B cell (primary cell): ENCODE measurements at regions not wholly inside any gene's neighbourhood (a gene's known extent, or its start where the extent isn't known, plus 50 kb on each side); places are given as distances from the start of the nearest gene placed in this dataset.

ENCODE experiments used
- ATAC-seq: fragments of 200-7000 bp; cut with Tn5 transposase; one replicate; pipeline ENCODE4 v1.10.0; 2021; ENCODE audit warnings: low read depth, mild to moderate bottlenecking, moderate number of reproducible peaks, moderate library complexity
- CTCF ChIA-PET: fragments of 350-600 bp; sonication (Branson Sonifier 250); formaldehyde crosslinking; loops from one replicate; lab custom pipeline; 2021; ENCODE audit warnings: antibody characterized with exemption, inconsistent platforms; lab: Charles Lee
- POLR2A ChIA-PET: fragments of 350-600 bp; sonication (Branson Sonifier 250); formaldehyde crosslinking; loops from one replicate; lab custom pipeline; 2021; ENCODE audit warnings: antibody characterized with exemption; lab: Charles Lee
- DNase-seq: peaks from one replicate; pipeline ENCODE4 v3.0.0; 2013
- H2AFZ ChIP-seq: 2 replicates; pipeline ENCODE4 v1.6.1; 2012; ENCODE audit warnings: mild to moderate bottlenecking, low read depth, low read length; ENCODE audit not compliant: insufficient read depth, poor library complexity, severe bottlenecking
- H3K27ac ChIP-seq, 2 donors: 1 replicate in 1 of 2; 2 replicates in 1 of 2; pipeline ENCODE4 v1.5.1; 2012 to 2013; ENCODE audit warnings: low read length in 2 of 2, mild to moderate bottlenecking in 2 of 2, moderate library complexity in 1 of 2
- H3K27me3 ChIP-seq, 4 experiments: fragments of 200-600 bp in 1 of 4; sonication (generic) in 1 of 4; replicated peaks in 1 of 4; 1 replicate in 2 of 4; 2 replicates in 2 of 4; pipeline versions ENCODE4 v1.6.1 to v1.7.0; 2013 to 2016; ENCODE audit warnings: low read length in 3 of 4, mild to moderate bottlenecking in 2 of 4, mixed read lengths in 1 of 4, moderate library complexity in 1 of 4; ENCODE audit not compliant: insufficient read depth in 4 of 4, control insufficient read depth in 3 of 4; ENCODE audit errors: control extremely low read depth in 1 of 4
- H3K36me3 ChIP-seq, 2 experiments: replicated peaks in 1 of 2; 1 replicate in 1 of 2; 2 replicates in 1 of 2; pipeline versions ENCODE4 v1.6.1 to v1.7.1; 2013; ENCODE audit warnings: low read length in 1 of 2; ENCODE audit not compliant: insufficient read depth in 2 of 2, control insufficient read depth in 1 of 2; ENCODE audit errors: control extremely low read depth in 1 of 2, extremely low read depth in 1 of 2
- H3K4me1 ChIP-seq, 2 donors: fragments of 200-600 bp in 1 of 2; sonication (generic) in 1 of 2; 1 replicate in 1 of 2; 2 replicates in 1 of 2; pipeline versions ENCODE4 v1.5.1 to v1.6.1; 2013 to 2017; ENCODE audit warnings: low read length in 2 of 2; ENCODE audit not compliant: control insufficient read depth in 2 of 2, insufficient read depth in 2 of 2
- H3K4me2 ChIP-seq: replicated peaks from 2 replicates; pipeline ENCODE3; 2012; ENCODE audit warnings: mild to moderate bottlenecking, low read depth, low read length; ENCODE audit not compliant: poor library complexity, severe bottlenecking
- H3K4me3 ChIP-seq, 5 experiments: fragments of 200-600 bp in 1 of 5; sonication (generic) in 1 of 5; 1 replicate in 3 of 5; 2 replicates in 2 of 5; pipeline versions ENCODE4 v1.5.1 to v1.7.0; 2011 to 2016; ENCODE audit warnings: low read length in 4 of 5, mild to moderate bottlenecking in 4 of 5, low read depth in 2 of 5, control low read depth in 1 of 5, moderate library complexity in 1 of 5; ENCODE audit not compliant: insufficient read depth in 1 of 5; ENCODE audit errors: control extremely low read depth in 1 of 5, extremely low read depth in 1 of 5
- H3K79me2 ChIP-seq: fragments of 200-600 bp; sonication (generic); one replicate; pipeline ENCODE4 v1.6.0; 2016; ENCODE audit warnings: low read length; ENCODE audit not compliant: control insufficient read depth, insufficient read depth
- H3K9ac ChIP-seq: fragments of 200-600 bp; sonication (generic); 2 replicates; pipeline ENCODE4 v1.6.1; 2017; ENCODE audit warnings: mild to moderate bottlenecking, low read length, moderate library complexity
- H3K9me3 ChIP-seq, 3 donors: one replicate each; pipeline versions ENCODE4 v1.6.1 to v1.7.1; 2013; ENCODE audit warnings: low read length in 2 of 3; ENCODE audit not compliant: control insufficient read depth in 2 of 3, insufficient read depth in 1 of 3; ENCODE audit errors: control extremely low read depth in 1 of 3
- H4K20me1 ChIP-seq: 2 replicates; pipeline ENCODE4 v1.6.0; 2012; ENCODE audit warnings: mild to moderate bottlenecking, low read length; ENCODE audit not compliant: insufficient read depth, control insufficient read depth, poor library complexity, severe bottlenecking
- H3K27ac Mint-ChIP-seq: one replicate; pipeline ENCODE4 v1.8.0; 2021; ENCODE audit warnings: mixed read lengths
- H3K27me3 Mint-ChIP-seq: one replicate; pipeline ENCODE4 v1.8.0; 2021; ENCODE audit warnings: mixed read lengths
- H3K4me1 Mint-ChIP-seq: one replicate; pipeline ENCODE4 v1.8.0; 2021; ENCODE audit warnings: mixed read lengths
- H3K4me3 Mint-ChIP-seq: one replicate; pipeline ENCODE4 v1.8.0; 2021; ENCODE audit warnings: mixed read lengths
- H3K9me3 Mint-ChIP-seq: one replicate; pipeline ENCODE4 v1.8.0; 2022; ENCODE audit warnings: mixed read lengths; ENCODE audit not compliant: insufficient read depth
- EZH2 ChIP-seq: IDR thresholded peaks from 2 replicates; pipeline ENCODE4 v1.6.1; 2012; ENCODE audit warnings: borderline replicate concordance, low read depth, mild to moderate bottlenecking, moderate library complexity, low read length; ENCODE audit not compliant: insufficient read depth, poor library complexity, severe bottlenecking
- WGBS: methylation state at CpG from one replicate; pipeline ENCODE4 v1.1.5; 2013; ENCODE audit warnings: missing lambda C conversion rate; ENCODE audit not compliant: insufficient coverage; 5-methylcytosine and 5-hydroxymethylcytosine counted together
- intact Hi-C: fragments of 100-400 bp; cut with micrococcal nuclease; formaldehyde crosslinking; loops from one replicate; pipeline ENCODE4 v1.10.0; 2022
- TF ChIP-seq, protein P1 (sequence below): fragments of 200-600 bp; IDR thresholded peaks from one replicate; pipeline ENCODE4 v1.8.0; 2022; ENCODE audit warnings: antibody characterized with exemption, mild to moderate bottlenecking

DNA sequence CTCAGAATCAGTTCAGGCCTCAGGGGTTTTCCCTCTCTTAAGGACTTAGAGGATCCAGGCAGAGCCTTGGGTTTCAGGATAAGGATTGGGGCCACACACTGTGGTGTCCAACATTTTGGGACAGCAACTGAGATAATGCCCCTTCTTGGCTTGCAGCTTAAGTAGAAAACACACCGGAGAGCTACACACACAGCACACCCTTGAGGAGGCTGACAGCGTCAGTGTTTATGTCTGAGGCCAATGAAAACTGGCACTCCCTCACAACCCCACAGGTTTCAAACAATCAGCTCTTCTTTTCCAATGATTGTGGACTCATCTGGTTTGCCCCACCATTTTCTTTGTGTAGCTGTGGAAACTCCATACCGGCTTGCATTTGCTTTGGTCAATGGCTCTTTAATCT is 257.7 kb downstream of the CDCA7 start:
- POLR2A ChIA-PET, result no interaction called here
- Histone ChIP-seq H3K9me3 (no peaks in the 10 kb centered on the region), H3K36me3 (no peaks in the 10 kb centered on the region), H3K27ac (no peak overlapping the region), H3K4me1 (no peaks in the 10 kb centered on the region), H2AFZ (no peak overlapping the region), H3K79me2 (no peaks in the 10 kb centered on the region), H3K27me3 (peaks cover 0 to 2% (median 0%) of the 10 kb centered on the region in 4 experiments), H3K4me2 (no peak overlapping the region), H3K4me3 (no peak overlapping the region), H4K20me1 (no peaks in the 10 kb centered on the region), H3K9ac (no peak overlapping the region)
- H3K4me1 Mint-ChIP-seq, result no peaks in the 10 kb centered on the region
- 93% methylated on average over 2 of the region's 3 CpGs for WGBS
- ATAC-seq, result no peak
- H3K27ac Mint-ChIP-seq, result no peak overlapping the region
- TF ChIP-seq, protein P1, sequence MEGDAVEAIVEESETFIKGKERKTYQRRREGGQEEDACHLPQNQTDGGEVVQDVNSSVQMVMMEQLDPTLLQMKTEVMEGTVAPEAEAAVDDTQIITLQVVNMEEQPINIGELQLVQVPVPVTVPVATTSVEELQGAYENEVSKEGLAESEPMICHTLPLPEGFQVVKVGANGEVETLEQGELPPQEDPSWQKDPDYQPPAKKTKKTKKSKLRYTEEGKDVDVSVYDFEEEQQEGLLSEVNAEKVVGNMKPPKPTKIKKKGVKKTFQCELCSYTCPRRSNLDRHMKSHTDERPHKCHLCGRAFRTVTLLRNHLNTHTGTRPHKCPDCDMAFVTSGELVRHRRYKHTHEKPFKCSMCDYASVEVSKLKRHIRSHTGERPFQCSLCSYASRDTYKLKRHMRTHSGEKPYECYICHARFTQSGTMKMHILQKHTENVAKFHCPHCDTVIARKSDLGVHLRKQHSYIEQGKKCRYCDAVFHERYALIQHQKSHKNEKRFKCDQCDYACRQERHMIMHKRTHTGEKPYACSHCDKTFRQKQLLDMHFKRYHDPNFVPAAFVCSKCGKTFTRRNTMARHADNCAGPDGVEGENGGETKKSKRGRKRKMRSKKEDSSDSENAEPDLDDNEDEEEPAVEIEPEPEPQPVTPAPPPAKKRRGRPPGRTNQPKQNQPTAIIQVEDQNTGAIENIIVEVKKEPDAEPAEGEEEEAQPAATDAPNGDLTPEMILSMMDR, result no peak
- no peak for TF ChIP-seq EZH2
- CTCF ChIA-PET, result no interaction called here
- intact Hi-C loops, result no loop called here
- H3K9me3 Mint-ChIP-seq, result peaks cover under 1% of the 10 kb centered on the region
- no peak overlapping the region for H3K4me3 Mint-ChIP-seq
- DNase-seq, result no peak
- peaks cover 39% of the 10 kb centered on the region for H3K27me3 Mint-ChIP-seq

- intact Hi-C loops, result no loop called here
- Histone ChIP-seq H4K20me1 (no peaks in the 10 kb centered on the region), H3K4me3 (no peak overlapping the region), H3K36me3 (no peaks in the 10 kb centered on the region), H3K27ac (no peak overlapping the region), H3K4me2 (no peak overlapping the region), H3K9me3 (no peaks in the 10 kb centered on the region), H3K27me3 (peaks cover 0 to 2% (median 0%) of the 10 kb centered on the region in 4 experiments), H3K9ac (no peak overlapping the region), H3K4me1 (no peaks in the 10 kb centered on the region), H3K79me2 (no peaks in the 10 kb centered on the region), H2AFZ (no peak overlapping the region)
- no peak overlapping the region for H3K4me3 Mint-ChIP-seq
- TF ChIP-seq EZH2, result no peak
- TF ChIP-seq, protein P1, result no peak
- ATAC-seq (no peak), DNase-seq (no peak)
- H3K9me3 Mint-ChIP-seq, result peaks cover 2% of the 10 kb centered on the region
- no CpG with 5 or more reads among the region's 5 CpGs for WGBS
- ChIA-PET POLR2A (no interaction called here), CTCF (no interaction called here)
- H3K27me3 Mint-ChIP-seq, result peaks cover 39% of the 10 kb centered on the region
- no peaks in the 10 kb centered on the region for H3K4me1 Mint-ChIP-seq
- H3K27ac Mint-ChIP-seq, result no peak overlapping the region
These were observed 258.7 kb downstream of the CDCA7 start for GRCh38 chr2:173613386-173613785.
